ENCODE measurements at regions not wholly inside any gene's neighbourhood (a gene's known extent, or its start where the extent isn't known, plus 50 kb on each side); places are given as distances from the start of the nearest gene placed in this dataset.
"Not testable (repeated sequence)": the region's sequence is repeated elsewhere in the genome, so short reads cannot be mapped to it uniquely, and the experiment has no call there.

GRCh38 chr14:53365486-53366130 is 212.5 kb upstream of the DDHD1 start:
- Histone ChIP-seq H3K27me3 (no peaks in the 10 kb centered on the region), H3K4me1 (no peaks in the 10 kb centered on the region), H3K36me3 (no peaks in the 10 kb centered on the region), H3K27ac (no peak overlapping the region), H3K4me3 (no peak overlapping the region), H3K9me3 (no peaks in the 10 kb centered on the region)
- intact Hi-C loops (cut with DNase I): no loop called here
- no peak for ATAC-seq
- DNase-seq: no peak
- WGBS (ENCODE audit: insufficient coverage, low coverage, low lambda C conversion rate, missing lambda C conversion rate): 78% methylated on average over 3 of the region's 3 CpGs
- TF ChIP-seq CTCF (IDR thresholded peaks at IDR 0.05) (no peak), POLR2A (IDR thresholded peaks at IDR 0.05) (no peak)

GRCh38 chr14:53362916-53363315 is 209.8 kb upstream of the DDHD1 start:
- intact Hi-C loops (cut with DNase I); DNase-seq; H3K27ac ChIP-seq; ATAC-seq; H3K27me3 ChIP-seq; H3K4me3 ChIP-seq; H3K36me3 ChIP-seq; H3K4me1 ChIP-seq; H3K9me3 ChIP-seq: not testable (repeated sequence)
- WGBS (ENCODE audit: insufficient coverage, low coverage, low lambda C conversion rate, missing lambda C conversion rate): 100% methylated on average over 1 of the region's 2 CpGs

GRCh38 chr14:53360829-53361228 is 207.7 kb upstream of the DDHD1 start:
- Histone ChIP-seq H3K4me1 (no peaks in the 10 kb centered on the region), H3K4me3 (no peak overlapping the region), H3K27me3 (no peaks in the 10 kb centered on the region), H3K36me3 (no peaks in the 10 kb centered on the region), H3K27ac (no peak overlapping the region), H3K9me3 (no peaks in the 10 kb centered on the region)
- no peak for ATAC-seq
- no peak for DNase-seq
- intact Hi-C loops (cut with DNase I): no loop called here
- TF ChIP-seq POLR2A (IDR thresholded peaks at IDR 0.05) (no peak), CTCF (IDR thresholded peaks at IDR 0.05) (no peak)

GRCh38 chr14:53358166-53358565 is 205.0 kb upstream of the DDHD1 start:
- TF ChIP-seq CTCF (IDR thresholded peaks at IDR 0.05) (no peak), POLR2A (IDR thresholded peaks at IDR 0.05) (no peak)

GRCh38 chr14:53356361-53357150 is 203.4 kb upstream of the DDHD1 start:
- Histone ChIP-seq H3K9me3 (no peaks in the 10 kb centered on the region), H3K4me1 (no peaks in the 10 kb centered on the region), H3K27me3 (no peaks in the 10 kb centered on the region), H3K4me3 (no peak overlapping the region), H3K36me3 (no peaks in the 10 kb centered on the region), H3K27ac (no peak overlapping the region)
- 75% methylated on average over 2 of the region's 4 CpGs for WGBS (ENCODE audit: insufficient coverage, low coverage, low lambda C conversion rate, missing lambda C conversion rate)
- ATAC-seq (no peak), DNase-seq (no peak)
- intact Hi-C loops (cut with DNase I): no loop called here
- TF ChIP-seq CTCF (IDR thresholded peaks at IDR 0.05) (no peak), POLR2A (IDR thresholded peaks at IDR 0.05) (no peak)

More at GRCh38 chr14:53358166-53358565, 205.0 kb upstream of the DDHD1 start:
- intact Hi-C loops (cut with DNase I): no loop called here
- Histone ChIP-seq H3K27me3 (no peaks in the 10 kb centered on the region), H3K4me1 (no peaks in the 10 kb centered on the region), H3K9me3 (no peaks in the 10 kb centered on the region), H3K36me3 (no peaks in the 10 kb centered on the region), H3K4me3 (no peak overlapping the region), H3K27ac (no peak overlapping the region)
- DNase-seq: no peak
- no peak for ATAC-seq
